ENCODE measurements at regions not wholly inside any gene's neighbourhood (a gene's known extent, or its start where the extent isn't known, plus 50 kb on each side); places are given as distances from the start of the nearest gene placed in this dataset.
"Not testable (repeated sequence)": the region's sequence is repeated elsewhere in the genome, so short reads cannot be mapped to it uniquely, and the experiment has no call there.

DNA sequence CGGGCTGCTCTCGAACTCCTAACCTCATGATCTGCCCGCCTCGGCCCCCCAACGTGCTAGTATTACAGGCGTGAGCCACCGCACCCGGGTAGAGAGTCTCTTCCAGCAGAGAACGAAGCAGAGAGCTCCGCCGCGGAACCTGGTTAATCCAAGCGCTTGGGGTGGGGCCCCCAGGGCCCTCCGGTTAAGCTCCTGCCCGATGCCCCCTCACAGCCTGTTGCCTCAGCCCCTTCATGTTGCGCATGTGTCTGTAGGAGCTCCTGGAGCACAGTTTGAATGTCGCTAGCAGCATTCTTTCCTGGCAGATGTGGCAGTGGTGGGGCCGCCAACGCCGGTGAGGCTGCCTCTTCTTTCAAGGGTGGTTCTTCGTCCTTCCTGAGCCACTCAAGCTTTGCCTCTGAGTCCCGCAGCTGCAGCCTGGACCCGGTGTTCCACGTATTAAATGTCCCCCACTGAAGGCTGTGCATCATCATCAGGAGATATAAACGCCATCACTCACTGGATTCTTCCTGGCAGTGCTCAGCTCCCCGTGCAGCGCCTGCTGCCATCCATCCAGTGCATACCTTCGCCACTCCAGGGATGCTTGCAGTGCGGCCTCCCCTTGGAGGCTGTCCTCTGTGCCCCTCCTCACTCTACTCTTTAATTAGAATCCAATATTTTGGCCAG lies 1919.3 kb downstream of the PCDH9 start:
- H3K9me3 Mint-ChIP-seq: peaks cover 15% of the 10 kb centered on the region
- H3K4me1 Mint-ChIP-seq: no peaks in the 10 kb centered on the region
- DNase-seq: no peak
- CTCF ChIA-PET: no interaction called here
- H3K4me3 Mint-ChIP-seq: no peak overlapping the region
- H3K27me3 Mint-ChIP-seq: no peaks in the 10 kb centered on the region
- no peak overlapping the region for H3K27ac Mint-ChIP-seq
- no peaks in the 10 kb centered on the region for H3K36me3 Mint-ChIP-seq

DNA sequence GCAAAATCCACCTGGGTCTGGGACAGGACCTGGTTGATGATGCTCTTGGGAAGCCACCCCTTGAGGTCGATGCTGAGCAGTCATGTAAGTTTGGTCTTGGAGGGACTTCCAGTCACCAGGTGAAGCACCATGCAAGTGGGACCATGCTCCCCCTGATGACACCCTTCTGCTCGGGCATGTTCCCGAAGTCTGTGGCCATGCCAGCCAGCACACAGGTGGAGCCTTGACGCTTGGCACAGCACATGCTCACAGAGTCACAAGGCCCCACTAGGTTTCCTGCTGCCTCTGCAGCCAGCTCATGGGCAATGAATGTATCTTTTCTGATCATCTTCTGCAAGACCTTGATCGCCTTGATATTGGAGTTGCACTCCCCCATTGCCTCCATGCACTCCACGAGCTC lies 1920.2 kb downstream of the PCDH9 start:
- H3K36me3 Mint-ChIP-seq: no peaks in the 10 kb centered on the region
- no peak overlapping the region for H3K4me3 Mint-ChIP-seq
- CTCF ChIA-PET: no interaction called here
- DNase-seq: no peak
- no peaks in the 10 kb centered on the region for H3K27me3 Mint-ChIP-seq
- H3K4me1 Mint-ChIP-seq: no peaks in the 10 kb centered on the region
- H3K27ac Mint-ChIP-seq: no peak overlapping the region
- peaks cover 13% of the 10 kb centered on the region for H3K9me3 Mint-ChIP-seq

DNA sequence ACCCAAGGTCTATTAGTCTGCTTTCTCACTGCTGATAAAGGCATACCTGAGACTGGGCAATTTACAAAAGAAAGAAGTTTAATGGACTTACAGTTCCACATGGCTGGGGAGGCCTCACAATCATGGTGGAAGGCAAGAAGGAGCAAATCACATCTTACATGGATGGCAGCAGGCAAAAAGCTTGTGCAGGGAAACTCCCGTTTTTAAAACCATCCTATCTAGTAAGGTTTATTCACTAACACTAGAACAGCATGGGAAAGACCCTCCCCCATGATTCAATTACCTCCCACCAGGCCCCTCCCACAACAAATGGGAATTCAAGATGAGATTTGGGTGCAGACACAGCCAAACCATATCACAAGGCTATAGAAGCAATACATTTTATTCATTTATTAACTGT lies 1921.4 kb downstream of the PCDH9 start:
- DNase-seq, H3K27ac Mint-ChIP-seq, H3K4me1 Mint-ChIP-seq, H3K36me3 Mint-ChIP-seq, H3K27me3 Mint-ChIP-seq, CTCF ChIA-PET, H3K4me3 Mint-ChIP-seq: not testable (repeated sequence)
- H3K9me3 Mint-ChIP-seq: peaks cover 10% of the 10 kb centered on the region

DNA sequence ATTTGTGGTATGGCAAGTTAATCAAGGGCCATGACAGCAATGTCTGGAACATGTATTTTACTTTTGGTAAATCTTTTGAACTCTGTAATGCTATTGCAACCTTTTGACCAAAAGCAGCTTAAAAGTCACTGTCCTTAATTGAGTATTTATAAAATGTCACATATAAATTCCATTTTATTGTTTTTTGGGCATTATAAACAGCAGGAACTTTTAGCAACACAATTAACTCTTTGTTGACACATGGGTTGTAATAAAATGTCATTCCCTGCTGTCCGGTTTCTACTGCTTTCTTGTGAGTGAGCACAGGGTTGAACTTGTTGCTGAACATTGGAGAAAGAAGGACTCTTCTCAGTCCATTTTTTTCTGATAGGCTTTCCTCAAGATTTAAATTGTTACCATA lies 1923.1 kb downstream of the PCDH9 start:
- Mint-ChIP-seq H3K27me3 (no peaks in the 10 kb centered on the region), H3K4me3 (no peak overlapping the region), H3K27ac (no peak overlapping the region), H3K9me3 (peaks cover 6% of the 10 kb centered on the region), H3K4me1 (no peaks in the 10 kb centered on the region), H3K36me3 (no peaks in the 10 kb centered on the region)
- no peak for DNase-seq
- CTCF ChIA-PET: no interaction called here

DNA sequence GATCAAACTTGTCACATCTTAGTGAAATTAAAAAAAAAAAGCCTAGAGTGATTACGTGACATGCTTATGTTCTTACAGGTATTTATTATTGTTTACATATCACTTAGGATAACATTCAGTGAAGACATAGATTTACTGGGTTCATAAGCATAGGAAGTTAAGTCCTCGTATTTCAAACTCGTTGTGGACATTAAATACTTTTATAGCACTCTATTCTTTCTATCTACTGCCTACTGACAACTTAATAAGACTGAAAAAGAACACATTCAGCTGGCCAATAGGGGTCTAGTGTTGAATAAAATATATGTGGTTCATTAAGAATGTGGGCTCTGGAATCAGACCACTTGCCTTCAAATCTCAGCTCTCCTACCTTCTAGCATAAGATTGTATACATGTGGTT lies 1927.4 kb downstream of the PCDH9 start:
- Mint-ChIP-seq H3K4me1 (no peaks in the 10 kb centered on the region), H3K4me3 (no peak overlapping the region), H3K27ac (no peak overlapping the region), H3K9me3 (peaks cover under 1% of the 10 kb centered on the region), H3K36me3 (no peaks in the 10 kb centered on the region), H3K27me3 (no peaks in the 10 kb centered on the region)
- CTCF ChIA-PET: no interaction called here
- no peak for DNase-seq

DNA sequence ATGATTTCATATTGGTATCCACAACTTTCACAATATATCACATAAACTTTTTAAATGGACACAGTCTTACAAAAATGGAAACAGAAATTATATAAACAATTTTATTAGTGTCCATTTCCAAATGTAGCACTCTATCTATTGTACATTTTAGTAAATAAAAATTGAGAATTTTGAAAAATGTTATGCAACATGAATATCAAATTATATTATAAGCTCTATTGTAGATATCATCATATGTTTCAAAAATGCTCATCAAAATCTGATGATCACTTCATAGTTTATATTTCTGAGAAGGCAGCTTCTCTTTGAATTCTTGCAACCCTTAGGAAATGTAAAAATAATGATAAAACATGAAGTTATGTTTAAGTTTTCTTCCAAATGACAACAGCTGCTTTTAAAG lies 1928.6 kb downstream of the PCDH9 start:
- no peak for DNase-seq
- H3K9me3 Mint-ChIP-seq: peaks cover 2% of the 10 kb centered on the region
- H3K4me3 Mint-ChIP-seq: no peak overlapping the region
- no peaks in the 10 kb centered on the region for H3K36me3 Mint-ChIP-seq
- CTCF ChIA-PET: no interaction called here
- no peak overlapping the region for H3K27ac Mint-ChIP-seq
- no peaks in the 10 kb centered on the region for H3K4me1 Mint-ChIP-seq
- H3K27me3 Mint-ChIP-seq: no peaks in the 10 kb centered on the region

DNA sequence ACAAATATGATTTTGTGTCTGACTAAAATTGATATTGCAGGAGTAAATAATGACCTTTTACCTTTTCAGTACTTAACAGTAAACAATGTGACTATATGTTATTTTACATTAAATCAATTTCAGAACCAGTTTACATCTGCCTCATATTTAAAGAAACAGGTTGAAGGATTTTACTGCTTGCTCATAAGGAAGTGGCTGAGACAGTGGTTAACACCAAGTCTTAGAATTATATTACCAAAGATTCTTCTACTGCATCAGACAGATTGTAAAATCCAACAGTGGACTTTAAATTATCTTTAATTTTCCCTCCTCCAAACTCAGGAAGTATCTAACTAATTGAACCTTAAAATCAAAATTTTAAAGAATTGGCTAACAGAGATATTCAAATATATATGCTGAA lies 1929.9 kb downstream of the PCDH9 start:
- H3K27me3 Mint-ChIP-seq: no peaks in the 10 kb centered on the region
- H3K27ac Mint-ChIP-seq: no peak overlapping the region
- H3K36me3 Mint-ChIP-seq: no peaks in the 10 kb centered on the region
- H3K4me1 Mint-ChIP-seq: no peaks in the 10 kb centered on the region
- CTCF ChIA-PET: no interaction called here
- H3K9me3 Mint-ChIP-seq: peaks cover 2% of the 10 kb centered on the region
- no peak for DNase-seq
- no peak overlapping the region for H3K4me3 Mint-ChIP-seq

DNA sequence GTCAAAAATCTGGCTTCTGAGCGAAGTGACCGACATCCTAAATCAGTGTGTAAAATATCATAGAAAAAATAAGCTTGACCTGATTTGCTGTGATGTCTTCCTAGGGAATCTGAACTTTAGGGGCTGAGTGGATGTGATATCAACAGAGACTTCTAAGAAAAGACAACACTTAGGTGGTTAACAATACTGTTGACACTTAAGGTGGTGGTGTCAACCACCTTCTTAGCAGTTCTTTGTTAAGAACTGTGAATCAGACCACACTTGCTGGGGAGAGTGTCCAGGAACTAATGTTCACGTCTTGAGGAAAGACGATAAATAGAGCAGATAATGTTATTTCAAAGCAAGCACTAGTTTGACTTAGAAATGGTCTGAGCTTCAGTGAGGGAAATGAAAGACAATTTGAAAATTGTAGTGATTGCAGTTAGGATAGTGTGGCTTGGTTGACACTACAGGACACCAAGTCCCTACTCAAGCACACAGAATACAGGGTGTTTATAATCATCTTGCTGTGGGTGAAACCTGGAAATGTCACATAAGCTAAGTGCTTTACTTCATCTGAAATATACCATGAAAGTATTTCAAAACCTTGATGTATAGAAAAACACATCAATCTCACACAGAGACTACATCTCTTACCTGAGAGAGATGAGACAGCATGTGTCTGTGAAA lies 1936.5 kb downstream of the PCDH9 start:
- Mint-ChIP-seq H3K4me3 (no peak overlapping the region), H3K4me1 (no peaks in the 10 kb centered on the region), H3K27me3 (no peaks in the 10 kb centered on the region), H3K9me3 (peaks cover 7% of the 10 kb centered on the region), H3K27ac (no peak overlapping the region), H3K36me3 (no peaks in the 10 kb centered on the region)
- CTCF ChIA-PET: no interaction called here
- no peak for DNase-seq

DNA sequence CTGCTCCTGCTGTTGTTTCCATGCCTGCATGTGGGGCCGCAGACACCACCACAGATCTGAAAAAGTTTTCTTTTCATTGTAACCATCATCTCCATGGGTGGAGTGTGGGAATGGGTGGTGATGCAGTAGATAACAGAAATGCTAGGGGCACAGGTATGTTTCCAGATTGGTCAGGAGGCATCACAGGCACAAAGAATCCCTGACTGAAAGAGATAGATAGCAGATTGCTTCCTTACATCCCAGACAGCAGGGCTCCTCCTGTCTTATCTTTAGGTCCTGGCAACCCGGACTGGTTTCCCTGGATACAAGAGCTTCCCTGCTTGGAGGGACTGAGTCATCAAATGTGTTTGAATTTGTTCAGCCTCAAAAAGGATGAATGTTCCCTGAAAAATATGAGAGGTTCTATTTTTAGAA lies 1937.6 kb downstream of the PCDH9 start:
- Mint-ChIP-seq H3K36me3 (no peaks in the 10 kb centered on the region), H3K27ac (no peak overlapping the region), H3K4me3 (no peak overlapping the region), H3K27me3 (no peaks in the 10 kb centered on the region), H3K9me3 (peaks cover 5% of the 10 kb centered on the region), H3K4me1 (no peaks in the 10 kb centered on the region)
- CTCF ChIA-PET: no interaction called here
- DNase-seq: no peak

DNA sequence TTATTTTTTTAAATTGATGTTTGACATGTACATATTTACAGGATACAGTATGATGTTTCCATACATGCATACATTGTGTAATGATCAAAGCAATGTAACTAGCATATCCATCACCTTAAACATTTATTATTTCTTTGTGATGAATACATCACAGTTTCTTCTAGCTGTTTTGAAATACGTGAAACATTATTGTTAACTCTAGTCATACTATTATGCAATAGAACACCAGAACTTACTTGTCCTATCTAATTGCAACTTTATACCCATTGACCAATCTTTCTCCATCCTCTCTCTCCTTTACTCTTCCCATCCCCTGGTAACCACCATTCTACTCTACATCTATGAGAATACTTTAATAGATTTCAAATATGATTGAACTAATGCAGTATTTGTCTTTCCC lies 1942.7 kb downstream of the PCDH9 start:
- Mint-ChIP-seq H3K4me3 (no peak overlapping the region), H3K4me1 (no peaks in the 10 kb centered on the region), H3K9me3 (peaks cover 7% of the 10 kb centered on the region), H3K36me3 (no peaks in the 10 kb centered on the region), H3K27ac (no peak overlapping the region), H3K27me3 (no peaks in the 10 kb centered on the region)
- CTCF ChIA-PET: no interaction called here
- no peak for DNase-seq

DNA sequence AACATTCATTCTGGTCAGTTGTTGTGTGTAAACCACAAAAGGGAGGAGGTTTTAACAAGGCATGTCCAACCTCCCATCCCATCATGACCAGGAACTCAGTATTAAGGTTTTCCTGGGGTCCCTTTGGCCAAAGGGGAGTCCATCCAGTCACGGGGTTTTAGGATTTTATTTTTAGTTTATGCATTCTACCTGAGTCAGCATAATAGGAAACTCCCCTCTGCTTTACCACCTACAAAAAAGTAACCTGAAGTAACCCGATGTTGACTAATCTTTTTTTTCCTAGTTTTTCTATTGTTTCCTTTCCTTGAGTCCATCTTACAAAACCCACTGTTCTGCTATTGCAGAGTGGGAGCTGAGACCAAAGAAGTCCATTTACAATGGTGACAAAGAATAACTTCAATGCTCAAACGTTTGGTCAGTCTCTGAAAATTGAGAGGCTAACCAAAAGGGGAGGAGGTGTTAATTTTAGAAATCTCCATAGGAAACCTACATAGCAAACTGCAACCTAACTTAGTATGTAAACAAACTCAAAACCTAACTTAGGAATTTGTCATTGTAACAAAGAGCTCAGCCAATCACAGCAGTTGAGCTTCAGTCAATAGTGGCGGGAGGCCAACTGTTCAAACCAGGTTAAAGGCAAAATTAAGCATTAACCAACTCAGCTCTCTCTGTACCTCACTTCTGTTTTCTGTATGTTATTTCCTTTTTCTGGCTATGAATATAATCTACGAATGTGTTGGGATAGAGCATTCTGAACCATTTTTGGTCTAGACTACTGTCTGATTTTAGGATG lies 1954.1 kb downstream of the PCDH9 start:
- no peaks in the 10 kb centered on the region for H3K36me3 Mint-ChIP-seq
- H3K9me3 Mint-ChIP-seq: peaks cover 10% of the 10 kb centered on the region
- H3K27me3 Mint-ChIP-seq: no peaks in the 10 kb centered on the region
- no peak for DNase-seq
- H3K4me3 Mint-ChIP-seq: no peak overlapping the region
- H3K27ac Mint-ChIP-seq: no peak overlapping the region
- H3K4me1 Mint-ChIP-seq: no peaks in the 10 kb centered on the region
- CTCF ChIA-PET: no interaction called here

DNA sequence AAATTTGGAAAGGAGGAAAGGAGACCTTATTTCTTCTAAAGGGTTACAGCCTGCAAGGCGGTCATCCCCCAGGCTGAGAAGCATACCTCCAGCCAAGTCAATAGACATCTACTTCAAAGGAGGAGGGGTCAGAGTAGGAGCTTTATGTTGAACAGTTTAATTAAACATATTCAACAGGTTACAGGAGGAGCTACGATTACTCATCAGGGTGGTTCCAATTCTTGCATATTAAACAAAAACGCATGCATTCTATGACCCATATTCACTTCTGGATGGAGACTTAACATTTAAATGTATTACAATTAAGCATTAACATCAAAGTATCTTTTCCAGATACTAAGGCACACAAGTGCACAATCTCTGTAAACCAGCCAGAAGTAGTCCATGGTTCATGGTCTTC lies 1955.0 kb downstream of the PCDH9 start:
- Mint-ChIP-seq H3K27me3 (no peaks in the 10 kb centered on the region), H3K27ac (no peak overlapping the region), H3K4me3 (no peak overlapping the region), H3K9me3 (peaks cover 10% of the 10 kb centered on the region), H3K36me3 (no peaks in the 10 kb centered on the region), H3K4me1 (no peaks in the 10 kb centered on the region)
- no peak for DNase-seq
- CTCF ChIA-PET: no interaction called here

DNA sequence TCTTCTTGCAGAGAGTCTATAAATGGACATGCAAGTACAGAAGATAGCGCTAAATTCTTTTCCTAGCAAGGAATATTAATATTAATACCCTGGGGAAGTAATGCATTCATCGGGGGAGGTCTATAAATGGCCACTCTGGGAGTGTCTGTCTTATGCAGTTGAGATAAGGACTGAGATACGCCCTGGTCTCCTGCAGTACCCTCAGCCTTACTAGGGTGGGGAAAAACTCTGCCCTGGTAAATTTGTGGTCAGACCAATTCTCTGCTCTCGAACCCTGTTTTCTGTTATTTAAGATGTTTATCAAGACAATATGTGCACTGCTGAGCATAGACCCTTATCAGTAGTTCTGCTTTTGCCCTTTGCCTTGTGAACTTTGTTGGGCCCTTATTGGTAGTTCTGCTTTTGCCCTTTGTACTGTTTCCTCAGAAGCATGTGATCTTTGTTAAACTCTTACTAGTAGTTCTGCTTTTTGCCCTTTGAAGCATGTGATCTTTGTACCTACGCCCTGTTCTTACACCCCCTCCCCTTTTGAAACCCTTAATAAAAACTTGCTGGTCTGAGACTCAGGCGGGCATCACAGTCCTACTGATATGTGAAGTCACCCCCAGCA lies 1956.2 kb downstream of the PCDH9 start:
- H3K27me3 Mint-ChIP-seq, DNase-seq, H3K9me3 Mint-ChIP-seq, H3K27ac Mint-ChIP-seq, CTCF ChIA-PET, H3K4me1 Mint-ChIP-seq, H3K36me3 Mint-ChIP-seq, H3K4me3 Mint-ChIP-seq: not testable (repeated sequence)

DNA sequence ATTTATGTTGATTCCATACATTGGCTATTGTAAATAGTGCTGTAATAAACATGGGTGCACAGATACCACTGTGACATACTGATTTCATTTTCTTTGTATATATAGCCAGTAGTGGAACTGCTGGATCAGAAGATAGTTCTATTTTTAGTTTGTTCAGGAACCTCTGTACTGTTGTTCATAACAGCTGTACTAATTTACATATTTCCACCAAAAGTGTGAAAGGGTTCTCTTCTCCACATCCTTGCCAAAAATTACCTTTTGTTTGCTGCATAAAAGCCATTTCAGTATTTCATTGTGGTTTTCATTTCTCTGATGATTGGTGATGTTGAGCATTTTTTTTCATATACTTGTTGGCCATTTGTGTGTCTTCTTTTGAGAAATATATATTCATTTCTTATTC lies 1962.1 kb downstream of the PCDH9 start:
- CTCF ChIA-PET: no interaction called here
- no peak overlapping the region for H3K4me3 Mint-ChIP-seq
- H3K4me1 Mint-ChIP-seq: no peaks in the 10 kb centered on the region
- no peaks in the 10 kb centered on the region for H3K27me3 Mint-ChIP-seq
- DNase-seq: no peak
- H3K36me3 Mint-ChIP-seq: no peaks in the 10 kb centered on the region
- H3K27ac Mint-ChIP-seq: no peak overlapping the region
- peaks cover 4% of the 10 kb centered on the region for H3K9me3 Mint-ChIP-seq

DNA sequence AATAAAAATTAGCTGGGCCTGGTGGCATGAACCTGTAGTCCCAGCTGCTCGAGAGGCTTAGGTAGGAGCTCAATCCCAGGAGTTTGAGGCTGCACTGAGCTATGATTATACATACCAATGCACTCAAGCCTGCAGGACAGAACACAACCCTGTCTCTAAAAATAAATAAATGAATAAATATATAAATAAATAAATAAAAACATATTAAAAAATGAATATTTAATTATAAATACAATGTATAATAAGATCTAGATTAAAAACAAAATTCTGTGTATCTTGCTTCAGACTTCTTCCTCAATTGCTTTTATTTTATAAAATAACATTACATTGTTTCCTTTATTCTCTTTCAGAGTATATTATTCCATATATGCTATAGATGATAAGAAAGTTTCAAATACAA lies 1964.1 kb downstream of the PCDH9 start:
- H3K4me3 Mint-ChIP-seq: no peak overlapping the region
- CTCF ChIA-PET: no interaction called here
- H3K4me1 Mint-ChIP-seq: no peaks in the 10 kb centered on the region
- no peaks in the 10 kb centered on the region for H3K36me3 Mint-ChIP-seq
- H3K27me3 Mint-ChIP-seq: no peaks in the 10 kb centered on the region
- H3K9me3 Mint-ChIP-seq: peaks cover 4% of the 10 kb centered on the region
- DNase-seq: no peak
- H3K27ac Mint-ChIP-seq: no peak overlapping the region

Data from activated naive CD4-positive, alpha-beta T cell treated with anti-CD3 and anti-CD28 coated beads, Interleukin-2, amount 10 ng/mL, durations not matched to agents 7 days and 5 days (primary cell).